ENCODE measurements at regions not wholly inside any gene's neighbourhood (a gene's known extent, or its start where the extent isn't known, plus 50 kb on each side); places are given as distances from the start of the nearest gene placed in this dataset.

- Histone ChIP-seq H3K79me2 (ENCODE audit: control insufficient read depth, insufficient read depth, low read length, poor library complexity) (no peaks in the 10 kb centered on the region), H3K79me1 (ENCODE audit: low read length) (no peaks in the 10 kb centered on the region), H3K4me1 (ENCODE audit: control insufficient read depth in 1 of 2, insufficient read depth in 2 of 2, low read length in 2 of 2) (peaks cover 0 to 4% of the 10 kb centered on the region in 2 experiments), H3K36me3 (ENCODE audit: control insufficient read depth in 1 of 2, insufficient read depth in 2 of 2, low read length in 2 of 2) (no peaks in the 10 kb centered on the region), H2BK120ac (ENCODE audit: insufficient read depth, low read length, poor library complexity) (no peak overlapping the region), H2AK5ac (ENCODE audit: low read length) (no peak overlapping the region), H3K23ac (ENCODE audit: low read length) (no peak overlapping the region), H3K9me3 (ENCODE audit: insufficient read depth, low read depth, low read length) (no peaks in the 10 kb centered on the region), H4K12ac (ENCODE audit: low read depth, low read length) (no peak overlapping the region), H3K4me3 (ENCODE audit: low read depth, low read length) (no peak overlapping the region), H3K27me3 (ENCODE audit: insufficient read depth, low read length) (no peaks in the 10 kb centered on the region), H2BK12ac (ENCODE audit: low read length) (no peak overlapping the region), H3K14ac (ENCODE audit: low read length) (no peak overlapping the region), H4K91ac (ENCODE audit: low read depth, low read length) (no peak overlapping the region), H3K18ac (ENCODE audit: low read length) (no peak overlapping the region), H2BK5ac (ENCODE audit: low read depth, low read length, poor library complexity) (no peak overlapping the region), H3K9ac (ENCODE audit: low read length) (no peak overlapping the region), H2AFZ (ENCODE audit: insufficient read depth, low read length, poor library complexity) (no peak overlapping the region), H3K4me2 (ENCODE audit: low read length) (no peak overlapping the region), H3K27ac (ENCODE audit: low read depth, low read length) (no peak overlapping the region), H4K8ac (ENCODE audit: low read depth, low read length) (no peak overlapping the region), H3K4ac (ENCODE audit: low read depth, low read length) (no peak overlapping the region)
- no CpG with 5 or more reads among the region's 5 CpGs for WGBS (ENCODE audit: extremely low coverage, insufficient coverage, insufficient read length)
- DNase-seq = no peak
These were observed 370.6 kb downstream of the PTPRC start for GRCh38 chr1:199009447-199009846.

GRCh38 chr1:199010492-199010891, 371.7 kb downstream of the PTPRC start:
- no peaks in the 10 kb centered on the region for H3K27me3 ChIP-seq (ENCODE audit: insufficient read depth, low read length)
- H3K36me3 ChIP-seq (ENCODE audit: control insufficient read depth in 1 of 2, insufficient read depth in 2 of 2, low read length in 2 of 2) = no peaks in the 10 kb centered on the region
- H3K23ac ChIP-seq (ENCODE audit: low read length) = no peak overlapping the region
- no peak overlapping the region for H3K4me3 ChIP-seq (ENCODE audit: low read depth, low read length)
- no peak overlapping the region for H3K9ac ChIP-seq (ENCODE audit: low read length)
- no peaks in the 10 kb centered on the region for H3K79me2 ChIP-seq (ENCODE audit: control insufficient read depth, insufficient read depth, low read length, poor library complexity)
- H3K18ac ChIP-seq (ENCODE audit: low read length) = no peak overlapping the region
- H3K4me1 ChIP-seq (ENCODE audit: control insufficient read depth in 1 of 2, insufficient read depth in 2 of 2, low read length in 2 of 2) = peaks cover 0 to 4% of the 10 kb centered on the region in 2 experiments
- no peak for DNase-seq
- no peaks in the 10 kb centered on the region for H3K79me1 ChIP-seq (ENCODE audit: low read length)
- no peak overlapping the region for H3K4ac ChIP-seq (ENCODE audit: low read depth, low read length)
- no peak overlapping the region for H2BK5ac ChIP-seq (ENCODE audit: low read depth, low read length, poor library complexity)
- WGBS (ENCODE audit: extremely low coverage, insufficient coverage, insufficient read length) = no CpG with 5 or more reads among the region's 4 CpGs
- H3K9me3 ChIP-seq (ENCODE audit: insufficient read depth, low read depth, low read length) = no peaks in the 10 kb centered on the region
- H2BK12ac ChIP-seq (ENCODE audit: low read length) = no peak overlapping the region
- H2AFZ ChIP-seq (ENCODE audit: insufficient read depth, low read length, poor library complexity) = no peak overlapping the region
- H4K12ac ChIP-seq (ENCODE audit: low read depth, low read length) = no peak overlapping the region
- H3K27ac ChIP-seq (ENCODE audit: low read depth, low read length) = no peak overlapping the region
- no peak overlapping the region for H3K4me2 ChIP-seq (ENCODE audit: low read length)
- H2BK120ac ChIP-seq (ENCODE audit: insufficient read depth, low read length, poor library complexity) = no peak overlapping the region
- H2AK5ac ChIP-seq (ENCODE audit: low read length) = no peak overlapping the region
- H4K91ac ChIP-seq (ENCODE audit: low read depth, low read length) = no peak overlapping the region
- no peak overlapping the region for H4K8ac ChIP-seq (ENCODE audit: low read depth, low read length)
- no peak overlapping the region for H3K14ac ChIP-seq (ENCODE audit: low read length)

- H3K4me3 ChIP-seq (ENCODE audit: low read depth, low read length) = no peak overlapping the region
- no peaks in the 10 kb centered on the region for H3K79me1 ChIP-seq (ENCODE audit: low read length)
- H3K79me2 ChIP-seq (ENCODE audit: control insufficient read depth, insufficient read depth, low read length, poor library complexity) = no peaks in the 10 kb centered on the region
- no peak overlapping the region for H3K4ac ChIP-seq (ENCODE audit: low read depth, low read length)
- H3K27me3 ChIP-seq (ENCODE audit: insufficient read depth, low read length) = no peaks in the 10 kb centered on the region
- WGBS (ENCODE audit: extremely low coverage, insufficient coverage, insufficient read length) = no CpG with 5 or more reads among the region's 2 CpGs
- H2BK5ac ChIP-seq (ENCODE audit: low read depth, low read length, poor library complexity) = no peak overlapping the region
- H4K8ac ChIP-seq (ENCODE audit: low read depth, low read length) = no peak overlapping the region
- no peak overlapping the region for H2AK5ac ChIP-seq (ENCODE audit: low read length)
- no peak overlapping the region for H2BK120ac ChIP-seq (ENCODE audit: insufficient read depth, low read length, poor library complexity)
- H4K91ac ChIP-seq (ENCODE audit: low read depth, low read length) = no peak overlapping the region
- H3K18ac ChIP-seq (ENCODE audit: low read length) = no peak overlapping the region
- H3K36me3 ChIP-seq (ENCODE audit: control insufficient read depth in 1 of 2, insufficient read depth in 2 of 2, low read length in 2 of 2) = no peaks in the 10 kb centered on the region
- H3K4me1 ChIP-seq (ENCODE audit: control insufficient read depth in 1 of 2, insufficient read depth in 2 of 2, low read length in 2 of 2) = peaks cover 0 to 4% of the 10 kb centered on the region in 2 experiments
- no peak overlapping the region for H3K9ac ChIP-seq (ENCODE audit: low read length)
- no peak overlapping the region for H2AFZ ChIP-seq (ENCODE audit: insufficient read depth, low read length, poor library complexity)
- no peak overlapping the region for H2BK12ac ChIP-seq (ENCODE audit: low read length)
- DNase-seq = peak; percentile 9 to 45
- H3K27ac ChIP-seq (ENCODE audit: low read depth, low read length) = no peak overlapping the region
- no peak overlapping the region for H3K4me2 ChIP-seq (ENCODE audit: low read length)
- H3K23ac ChIP-seq (ENCODE audit: low read length) = no peak overlapping the region
- H3K9me3 ChIP-seq (ENCODE audit: insufficient read depth, low read depth, low read length) = no peaks in the 10 kb centered on the region
- no peak overlapping the region for H3K14ac ChIP-seq (ENCODE audit: low read length)
- no peak overlapping the region for H4K12ac ChIP-seq (ENCODE audit: low read depth, low read length)
These were observed 372.1 kb downstream of the PTPRC start for GRCh38 chr1:199010933-199011332.

- WGBS (ENCODE audit: extremely low coverage, insufficient coverage, insufficient read length) = no CpG with 5 or more reads among the region's 2 CpGs
- Histone ChIP-seq H2BK5ac (ENCODE audit: low read depth, low read length, poor library complexity) (no peak overlapping the region), H3K27ac (ENCODE audit: low read depth, low read length) (no peak overlapping the region), H3K9me3 (ENCODE audit: insufficient read depth, low read depth, low read length) (no peaks in the 10 kb centered on the region), H3K14ac (ENCODE audit: low read length) (no peak overlapping the region), H3K4me1 (ENCODE audit: control insufficient read depth in 1 of 2, insufficient read depth in 2 of 2, low read length in 2 of 2) (peaks cover 0 to 4% of the 10 kb centered on the region in 2 experiments), H3K4me2 (ENCODE audit: low read length) (no peak overlapping the region), H2AK5ac (ENCODE audit: low read length) (no peak overlapping the region), H2BK12ac (ENCODE audit: low read length) (no peak overlapping the region), H3K27me3 (ENCODE audit: insufficient read depth, low read length) (no peaks in the 10 kb centered on the region), H3K4me3 (ENCODE audit: low read depth, low read length) (no peak overlapping the region), H3K23ac (ENCODE audit: low read length) (no peak overlapping the region), H2BK120ac (ENCODE audit: insufficient read depth, low read length, poor library complexity) (no peak overlapping the region), H3K79me1 (ENCODE audit: low read length) (no peaks in the 10 kb centered on the region), H3K79me2 (ENCODE audit: control insufficient read depth, insufficient read depth, low read length, poor library complexity) (no peaks in the 10 kb centered on the region), H2AFZ (ENCODE audit: insufficient read depth, low read length, poor library complexity) (no peak overlapping the region), H3K4ac (ENCODE audit: low read depth, low read length) (no peak overlapping the region), H4K91ac (ENCODE audit: low read depth, low read length) (no peak overlapping the region), H4K8ac (ENCODE audit: low read depth, low read length) (no peak overlapping the region), H3K18ac (ENCODE audit: low read length) (no peak overlapping the region), H3K9ac (ENCODE audit: low read length) (no peak overlapping the region), H3K36me3 (ENCODE audit: control insufficient read depth in 1 of 2, insufficient read depth in 2 of 2, low read length in 2 of 2) (no peaks in the 10 kb centered on the region), H4K12ac (ENCODE audit: low read depth, low read length) (no peak overlapping the region)
- no peak for DNase-seq
These were observed 377.0 kb downstream of the PTPRC start for GRCh38 chr1:199015799-199016198.

All from trophoblast cell (in vitro differentiated cells and primary cell).